DOHH2 (cell line): ENCODE measurements at regions not wholly inside any gene's neighbourhood (a gene's known extent, or its start where the extent isn't known, plus 50 kb on each side); places are given as distances from the start of the nearest gene placed in this dataset.

Experiments used
- H3F3A ChIP-seq: fragments of 200-600 bp; sonication (generic), shearing (Covaris generic); 2 replicates; pipeline ENCODE4 v1.6.0; 2016; ENCODE audit warnings: antibody characterized with exemption, mild to moderate bottlenecking; ENCODE audit not compliant: control insufficient read depth, insufficient read depth
- H3K27ac ChIP-seq: fragments of 200-600 bp; sonication (generic); 2 replicates; pipeline ENCODE4 v1.5.1; 2014; ENCODE audit warnings: low read depth, mild to moderate bottlenecking, low read length, moderate library complexity
- H3K27me3 ChIP-seq: fragments of 200-600 bp; sonication (generic); 2 replicates; pipeline ENCODE4 v1.6.1; 2014; ENCODE audit warnings: mild to moderate bottlenecking, low read length, mixed read lengths; ENCODE audit not compliant: control insufficient read depth
- H3K36me3 ChIP-seq: fragments of 200-600 bp; sonication (generic); 2 replicates; pipeline ENCODE4 v1.6.1; 2014; ENCODE audit warnings: mild to moderate bottlenecking, low read length, moderate library complexity, mixed read lengths; ENCODE audit not compliant: control insufficient read depth
- H3K4me1 ChIP-seq: fragments of 200-600 bp; sonication (generic); 2 replicates; pipeline ENCODE4 v1.6.1; 2014; ENCODE audit warnings: mild to moderate bottlenecking, low read length, mixed read lengths; ENCODE audit not compliant: control insufficient read depth
- H3K4me2 ChIP-seq: fragments of 200-600 bp; sonication (generic); 2 replicates; pipeline ENCODE4 v1.6.0; 2014; ENCODE audit warnings: mild to moderate bottlenecking, low read length, moderate library complexity
- H3K4me3 ChIP-seq: fragments of 200-600 bp; sonication (generic); 2 replicates; pipeline ENCODE4 v1.5.1; 2014; ENCODE audit warnings: mild to moderate bottlenecking, low read length, mixed read lengths
- H3K79me2 ChIP-seq: fragments of 200-600 bp; sonication (generic); 2 replicates; pipeline ENCODE4 v1.6.1; 2014; ENCODE audit warnings: mild to moderate bottlenecking, low read length, mixed read lengths; ENCODE audit not compliant: control insufficient read depth
- H3K9me2 ChIP-seq: fragments of 200-600 bp; sonication (generic); replicated peaks from 2 replicates; pipeline ENCODE4 v1.6.1; 2014; ENCODE audit warnings: mild to moderate bottlenecking, low read length, mixed read lengths; ENCODE audit not compliant: control insufficient read depth
- H3K9me3 ChIP-seq: fragments of 200-600 bp; sonication (generic); 2 replicates; pipeline ENCODE4 v1.6.1; 2014; ENCODE audit warnings: antibody characterized with exemption, low read length, mixed read lengths; ENCODE audit not compliant: control insufficient read depth, insufficient read depth
- H4K20me1 ChIP-seq: fragments of 200-600 bp; sonication (generic); 2 replicates; pipeline ENCODE4 v1.6.0; 2014; ENCODE audit warnings: low read depth, mild to moderate bottlenecking, antibody characterized with exemption, low read length, moderate library complexity; ENCODE audit not compliant: control insufficient read depth, insufficient read depth
- CTCF ChIP-seq: fragments of 200-600 bp; sonication (generic); IDR thresholded peaks from one replicate; pipeline ENCODE4 v1.5.1; 2014; ENCODE audit warnings: antibody characterized with exemption, mild to moderate bottlenecking, low read depth, low read length; ENCODE audit not compliant: poor library complexity, severe bottlenecking
- EZH2phosphoT487 ChIP-seq: fragments of 200-600 bp; sonication (generic); IDR thresholded peaks from 2 replicates; pipeline ENCODE4 v1.6.1; 2017; ENCODE audit warnings: borderline replicate concordance, mild to moderate bottlenecking, antibody characterized with exemption, low read length, moderate library complexity, mixed read lengths

GRCh38 chr9:2557693-2558092, 63.9 kb upstream of the VLDLR start:
- no peak overlapping the region for H3K4me2 ChIP-seq
- H3K79me2 ChIP-seq = no peaks in the 10 kb centered on the region
- H3K27me3 ChIP-seq = no peaks in the 10 kb centered on the region
- no peak overlapping the region for H3K4me3 ChIP-seq
- no peaks in the 10 kb centered on the region for H3K4me1 ChIP-seq
- no peak overlapping the region for H3K27ac ChIP-seq
- no peaks in the 10 kb centered on the region for H3K36me3 ChIP-seq
- no peak for TF ChIP-seq EZH2phosphoT487
- no peak for TF ChIP-seq CTCF
- no peaks in the 10 kb centered on the region for H3K9me3 ChIP-seq
- H4K20me1 ChIP-seq = no peaks in the 10 kb centered on the region
- H3F3A ChIP-seq = no peaks in the 10 kb centered on the region
- H3K9me2 ChIP-seq = no peaks in the 10 kb centered on the region

- Histone ChIP-seq H3K4me2 (no peak overlapping the region), H3K9me3 (no peaks in the 10 kb centered on the region), H3K27ac (no peak overlapping the region)
Observed at GRCh38 chr9:2559192-2560152, 62.1 kb upstream of the VLDLR start.

GRCh38 chr9:2560180-2560579, 61.4 kb upstream of the VLDLR start:
- Histone ChIP-seq H3K9me3 (no peaks in the 10 kb centered on the region), H3K4me2 (no peak overlapping the region), H3K9me2 (no peaks in the 10 kb centered on the region), H3K27ac (no peak overlapping the region), H3K79me2 (no peaks in the 10 kb centered on the region), H3K4me1 (no peaks in the 10 kb centered on the region), H3K4me3 (no peak overlapping the region), H3F3A (no peaks in the 10 kb centered on the region), H4K20me1 (no peaks in the 10 kb centered on the region), H3K27me3 (no peaks in the 10 kb centered on the region), H3K36me3 (no peaks in the 10 kb centered on the region)
- TF ChIP-seq EZH2phosphoT487 (no peak), CTCF (no peak)

More at GRCh38 chr9:2559192-2560152, 62.1 kb upstream of the VLDLR start:
- H3K4me1 ChIP-seq = no peaks in the 10 kb centered on the region
- TF ChIP-seq EZH2phosphoT487 (no peak), CTCF (no peak)
- no peaks in the 10 kb centered on the region for H3K9me2 ChIP-seq
- no peak overlapping the region for H3K4me3 ChIP-seq
- no peaks in the 10 kb centered on the region for H3K27me3 ChIP-seq
- no peaks in the 10 kb centered on the region for H3K79me2 ChIP-seq
- H4K20me1 ChIP-seq = no peaks in the 10 kb centered on the region
- no peaks in the 10 kb centered on the region for H3F3A ChIP-seq
- no peaks in the 10 kb centered on the region for H3K36me3 ChIP-seq
